Neuronal stem cell (in vitro differentiated cells): ENCODE measurements at regions not wholly inside any gene's neighbourhood (a gene's known extent, or its start where the extent isn't known, plus 50 kb on each side); places are given as distances from the start of the nearest gene placed in this dataset.

Experiments
- DNase-seq: peaks from one replicate; pipeline ENCODE4 v3.0.0-alpha.2; 2013; ENCODE audit warnings: low spot score
- H2AFZ ChIP-seq: one replicate; pipeline ENCODE4 v1.6.1; 2013; ENCODE audit warnings: mild to moderate bottlenecking, low read length, inconsistent platforms
- H2AK5ac ChIP-seq: 2 replicates; pipeline ENCODE4 v1.6.1; 2013; ENCODE audit warnings: low read depth, mild to moderate bottlenecking, inconsistent platforms, low read length, moderate library complexity, mixed read lengths
- H2BK120ac ChIP-seq: 2 replicates; pipeline ENCODE4 v1.6.1; 2013; ENCODE audit warnings: low read depth, mild to moderate bottlenecking, inconsistent platforms, low read length, moderate library complexity, mixed read lengths
- H2BK12ac ChIP-seq: one replicate; pipeline ENCODE4 v1.6.1; 2013; ENCODE audit warnings: low read length, inconsistent platforms
- H2BK15ac ChIP-seq: 2 replicates; pipeline ENCODE4 v1.6.1; 2013; ENCODE audit warnings: mild to moderate bottlenecking, low read length, inconsistent platforms, mixed read lengths
- H2BK5ac ChIP-seq: one replicate; pipeline ENCODE4 v1.6.1; 2013; ENCODE audit warnings: inconsistent platforms, mild to moderate bottlenecking, low read length, moderate library complexity
- H3K14ac ChIP-seq: one replicate; pipeline ENCODE4 v1.6.1; 2013; ENCODE audit warnings: low read length, inconsistent platforms
- H3K18ac ChIP-seq: 2 replicates; pipeline ENCODE4 v1.6.1; 2013; ENCODE audit warnings: low read length, inconsistent platforms
- H3K23ac ChIP-seq: 2 replicates; pipeline ENCODE4 v1.6.1; 2013; ENCODE audit warnings: low read depth, mild to moderate bottlenecking, mixed read lengths, low read length, inconsistent platforms; ENCODE audit not compliant: poor library complexity
- H3K27ac ChIP-seq: replicated peaks from 3 replicates; pipeline ENCODE4 v1.5.1; 2013; ENCODE audit warnings: low read length, inconsistent platforms
- H3K27me3 ChIP-seq, 3 experiments: 2 replicates each; pipeline ENCODE4 v1.6.1; 2013; ENCODE audit warnings: low read length in 3 of 3, mild to moderate bottlenecking in 2 of 3, inconsistent platforms in 1 of 3, low read depth in 1 of 3, mixed read lengths in 1 of 3, moderate library complexity in 1 of 3; ENCODE audit not compliant: control insufficient read depth in 3 of 3, insufficient read depth in 3 of 3
- H3K36me3 ChIP-seq, 2 donors: replicated peaks in 1 of 2; 2 replicates each; pipeline ENCODE4 v1.6.1; 2013; ENCODE audit warnings: low read length in 2 of 2; ENCODE audit not compliant: control insufficient read depth in 2 of 2, insufficient read depth in 2 of 2
- H3K4ac ChIP-seq: 2 replicates; pipeline ENCODE4 v1.6.1; 2013; ENCODE audit warnings: inconsistent platforms, mild to moderate bottlenecking, low read length, moderate library complexity
- H3K4me1 ChIP-seq, 2 donors: 1 replicate in 1 of 2; 2 replicates in 1 of 2; pipeline ENCODE4 v1.6.1; 2013; ENCODE audit warnings: low read length in 2 of 2, low read depth in 1 of 2; ENCODE audit not compliant: control insufficient read depth in 2 of 2, insufficient read depth in 1 of 2
- H3K4me2 ChIP-seq: one replicate; pipeline ENCODE4 v1.6.1; 2013; ENCODE audit warnings: mild to moderate bottlenecking, low read length, inconsistent platforms; ENCODE audit not compliant: insufficient read depth, poor library complexity, severe bottlenecking
- H3K4me3 ChIP-seq, 2 donors: 2 replicates each; pipeline ENCODE4 v1.5.1; 2013; ENCODE audit warnings: low read length in 2 of 2, mild to moderate bottlenecking in 2 of 2, inconsistent platforms in 1 of 2, moderate library complexity in 1 of 2
- H3K79me1 ChIP-seq: one replicate; pipeline ENCODE4 v1.6.1; 2013; ENCODE audit warnings: low read depth, mild to moderate bottlenecking, inconsistent platforms, low read length, moderate library complexity
- H3K9ac ChIP-seq: one replicate; pipeline ENCODE4 v1.6.1; 2013; ENCODE audit warnings: mild to moderate bottlenecking, low read depth, low read length, inconsistent platforms; ENCODE audit not compliant: poor library complexity
- H3K9me3 ChIP-seq, 2 donors: replicated peaks in 1 of 2; 2 replicates each; pipeline versions ENCODE3 to v1.6.1; 2013; ENCODE audit warnings: low read length in 2 of 2, mild to moderate bottlenecking in 2 of 2, inconsistent platforms in 1 of 2, low read depth in 1 of 2, mixed read lengths in 1 of 2, moderate library complexity in 1 of 2; ENCODE audit not compliant: control insufficient read depth in 2 of 2, insufficient read depth in 1 of 2
- H4K8ac ChIP-seq: one replicate; pipeline ENCODE4 v1.6.1; 2013; ENCODE audit warnings: low read depth, mild to moderate bottlenecking, inconsistent platforms, low read length, moderate library complexity
- H4K91ac ChIP-seq: one replicate; pipeline ENCODE4 v1.6.1; 2013; ENCODE audit warnings: low read length, low read depth, mild to moderate bottlenecking, inconsistent platforms; ENCODE audit not compliant: poor library complexity
- WGBS, 2 donors: extraction: QIAGEN DNeasy Blood & Tissue Kit; methylation state at CpG; one replicate each; pipeline ENCODE4 v1.1.7; 2013; ENCODE audit warnings: missing lambda C conversion rate in 2 of 2, mixed read lengths in 1 of 2; ENCODE audit not compliant: insufficient read length in 2 of 2, insufficient replicate concordance in 1 of 2; ENCODE audit errors: extremely low coverage in 2 of 2; 5-methylcytosine and 5-hydroxymethylcytosine counted together

GRCh38 chr2:18980104-18980785 is 378.2 kb downstream of the OSR1 start:
- Histone ChIP-seq H3K27ac (no peak overlapping the region), H2BK12ac (no peak overlapping the region), H3K4me2 (no peak overlapping the region), H2AK5ac (no peak overlapping the region), H4K91ac (no peak overlapping the region), H3K79me1 (no peaks in the 10 kb centered on the region), H3K9ac (no peak overlapping the region), H4K8ac (no peak overlapping the region), H3K18ac (no peak overlapping the region), H3K4me1 (peaks cover 2 to 11% of the 10 kb centered on the region in 2 donors), H3K36me3 (no peaks in the 10 kb centered on the region), H2BK5ac (no peak overlapping the region), H2AFZ (peak overlapping the region; percentile 42), H2BK120ac (no peak overlapping the region), H3K14ac (no peak overlapping the region), H3K4me3 (no peak overlapping the region), H3K4ac (no peak overlapping the region), H3K23ac (no peak overlapping the region), H3K27me3 (no peaks in the 10 kb centered on the region), H3K9me3 (no peaks in the 10 kb centered on the region), H2BK15ac (no peak overlapping the region)
- no CpG with 5 or more reads among the region's 5 CpGs for WGBS, 2 donors
- DNase-seq, result no peak

- Histone ChIP-seq H2BK5ac (no peak overlapping the region), H3K27ac (no peak overlapping the region), H2BK120ac (no peak overlapping the region), H3K4me2 (no peak overlapping the region), H3K23ac (no peak overlapping the region), H2BK12ac (no peak overlapping the region), H3K18ac (no peak overlapping the region), H4K8ac (no peak overlapping the region), H3K79me1 (no peaks in the 10 kb centered on the region), H3K4ac (no peak overlapping the region), H3K4me3 (no peak overlapping the region), H3K9ac (no peak overlapping the region), H3K9me3 (no peaks in the 10 kb centered on the region), H2AK5ac (no peak overlapping the region), H3K27me3 (no peaks in the 10 kb centered on the region), H2BK15ac (no peak overlapping the region), H4K91ac (no peak overlapping the region), H2AFZ (no peak overlapping the region), H3K36me3 (no peaks in the 10 kb centered on the region), H3K4me1 (peaks cover 2 to 11% of the 10 kb centered on the region in 2 donors), H3K14ac (no peak overlapping the region)
- DNase-seq, result no peak
- WGBS, 2 donors, result no CpG with 5 or more reads among the region's 3 CpGs
Measured at GRCh38 chr2:18977409-18977808, 381.0 kb downstream of the OSR1 start.

GRCh38 chr2:18976168-18976961 is 382.1 kb downstream of the OSR1 start:
- H2AFZ ChIP-seq, result peak overlapping the region; percentile 57
- H3K4me3 ChIP-seq, result no peak overlapping the region
- no peak overlapping the region for H3K23ac ChIP-seq
- no peak overlapping the region for H2BK120ac ChIP-seq
- no peak overlapping the region for H3K4ac ChIP-seq
- H3K14ac ChIP-seq, result no peak overlapping the region
- DNase-seq, result no peak
- no peak overlapping the region for H3K18ac ChIP-seq
- no peak overlapping the region for H3K4me2 ChIP-seq
- H3K27ac ChIP-seq, result no peak overlapping the region
- no peak overlapping the region for H3K9ac ChIP-seq
- no peaks in the 10 kb centered on the region for H3K36me3 ChIP-seq
- H4K91ac ChIP-seq, result no peak overlapping the region
- H2BK5ac ChIP-seq, result no peak overlapping the region
- H4K8ac ChIP-seq, result no peak overlapping the region
- no peak overlapping the region for H2BK15ac ChIP-seq
- no CpG with 5 or more reads among the region's 14 CpGs for WGBS, 2 donors
- H2AK5ac ChIP-seq, result no peak overlapping the region
- no peaks in the 10 kb centered on the region for H3K9me3 ChIP-seq
- H2BK12ac ChIP-seq, result no peak overlapping the region
- no peaks in the 10 kb centered on the region for H3K79me1 ChIP-seq
- no peaks in the 10 kb centered on the region for H3K27me3 ChIP-seq
- H3K4me1 ChIP-seq, result peaks cover 2 to 11% of the 10 kb centered on the region in 2 donors

GRCh38 chr2:18975506-18976167 is 382.8 kb downstream of the OSR1 start:
- no CpG with 5 or more reads among the region's 9 CpGs for WGBS, 2 donors
- Histone ChIP-seq H3K27ac (no peak overlapping the region), H2BK120ac (no peak overlapping the region), H3K18ac (no peak overlapping the region), H2BK5ac (no peak overlapping the region), H2AK5ac (no peak overlapping the region), H3K79me1 (no peaks in the 10 kb centered on the region), H3K4me3 (no peak overlapping the region), H3K14ac (no peak overlapping the region), H3K4me2 (no peak overlapping the region), H4K8ac (no peak overlapping the region), H4K91ac (no peak overlapping the region), H2AFZ (peak overlapping the region; percentile 57), H3K27me3 (no peaks in the 10 kb centered on the region), H3K36me3 (no peaks in the 10 kb centered on the region), H3K4me1 (peaks cover 2 to 11% of the 10 kb centered on the region in 2 donors), H2BK15ac (no peak overlapping the region), H3K4ac (no peak overlapping the region), H3K9me3 (no peaks in the 10 kb centered on the region), H3K9ac (no peak overlapping the region), H3K23ac (no peak overlapping the region), H2BK12ac (no peak overlapping the region)
- DNase-seq, result no peak
